ENCODE measurements at regions not wholly inside any gene's neighbourhood (a gene's known extent, or its start where the extent isn't known, plus 50 kb on each side); places are given as distances from the start of the nearest gene placed in this dataset.

- Histone ChIP-seq H3K9ac (ENCODE audit: low read length in 3 of 3) (no peak overlapping the region), H3K9me3 (ENCODE audit: control insufficient read depth in 2 of 3, insufficient read depth in 1 of 3, low read length in 3 of 3) (peaks cover 0 to 2% (median 0%) of the 10 kb centered on the region in 3 donors), H3K4me1 (ENCODE audit: control insufficient read depth in 2 of 3, insufficient read depth in 2 of 3, low read depth in 1 of 3, low read length in 3 of 3) (no peaks in the 10 kb centered on the region), H3K27me3 (ENCODE audit: control insufficient read depth, insufficient read depth, low read length) (no peaks in the 10 kb centered on the region), H3K36me3 (ENCODE audit: control insufficient read depth in 2 of 3, insufficient read depth in 3 of 3, low read length in 3 of 3) (no peaks in the 10 kb centered on the region), H3K27ac (ENCODE audit: low read depth in 2 of 2, low read length in 2 of 2) (no peak overlapping the region), H3K4me3 (ENCODE audit: low read length in 3 of 3) (no peak overlapping the region)
- intact Hi-C loops (cut with DNase I): no loop called here
- FAIRE-seq (no peak), DNase-seq (no peak)
- TF ChIP-seq, protein P1, sequence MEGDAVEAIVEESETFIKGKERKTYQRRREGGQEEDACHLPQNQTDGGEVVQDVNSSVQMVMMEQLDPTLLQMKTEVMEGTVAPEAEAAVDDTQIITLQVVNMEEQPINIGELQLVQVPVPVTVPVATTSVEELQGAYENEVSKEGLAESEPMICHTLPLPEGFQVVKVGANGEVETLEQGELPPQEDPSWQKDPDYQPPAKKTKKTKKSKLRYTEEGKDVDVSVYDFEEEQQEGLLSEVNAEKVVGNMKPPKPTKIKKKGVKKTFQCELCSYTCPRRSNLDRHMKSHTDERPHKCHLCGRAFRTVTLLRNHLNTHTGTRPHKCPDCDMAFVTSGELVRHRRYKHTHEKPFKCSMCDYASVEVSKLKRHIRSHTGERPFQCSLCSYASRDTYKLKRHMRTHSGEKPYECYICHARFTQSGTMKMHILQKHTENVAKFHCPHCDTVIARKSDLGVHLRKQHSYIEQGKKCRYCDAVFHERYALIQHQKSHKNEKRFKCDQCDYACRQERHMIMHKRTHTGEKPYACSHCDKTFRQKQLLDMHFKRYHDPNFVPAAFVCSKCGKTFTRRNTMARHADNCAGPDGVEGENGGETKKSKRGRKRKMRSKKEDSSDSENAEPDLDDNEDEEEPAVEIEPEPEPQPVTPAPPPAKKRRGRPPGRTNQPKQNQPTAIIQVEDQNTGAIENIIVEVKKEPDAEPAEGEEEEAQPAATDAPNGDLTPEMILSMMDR (IDR thresholded peaks at IDR 0.05; ENCODE audit: borderline replicate concordance, extremely low read depth, insufficient read depth): no peak
These were observed 50.9 kb upstream of the NXT1 start for GRCh38 chr20:23299673-23300050.

DNA sequence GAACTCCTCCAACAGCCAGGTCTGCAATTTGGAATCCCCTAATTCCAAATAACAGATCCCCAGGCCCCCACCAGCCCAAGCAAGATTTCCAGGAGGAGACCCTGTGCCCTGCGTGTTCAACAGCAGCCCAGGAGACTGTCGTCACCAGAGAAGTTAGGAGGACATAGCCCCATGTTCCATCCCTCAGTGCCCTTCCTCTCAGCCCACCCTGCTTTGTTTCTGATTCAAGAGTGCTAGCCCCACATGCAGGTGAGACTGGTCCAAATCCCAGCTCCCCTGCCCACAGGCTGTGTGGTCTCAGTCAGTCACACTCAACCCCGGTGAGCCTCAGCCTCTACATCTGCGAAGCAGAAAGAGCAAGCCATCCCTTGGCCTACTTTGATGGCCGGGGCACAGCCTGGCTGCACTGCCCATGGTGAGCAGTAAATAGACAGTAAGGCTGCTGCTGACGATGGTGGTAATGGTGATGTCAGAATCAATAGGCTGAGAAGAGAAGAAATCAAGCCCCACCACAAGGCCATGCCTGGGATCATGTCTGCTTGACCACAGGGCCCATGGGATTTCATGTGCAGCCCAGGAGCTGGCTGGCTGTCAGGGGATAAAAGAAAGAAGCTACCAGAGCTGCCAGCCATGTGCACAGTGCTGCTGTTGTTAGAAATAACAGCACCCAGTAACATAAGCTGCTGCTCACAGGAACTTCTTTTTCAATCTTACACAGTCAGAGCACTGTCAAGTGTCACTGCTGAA lies 51.5 kb upstream of the NXT1 start:
- intact Hi-C loops (cut with DNase I): no loop called here
- no peak overlapping the region for H3K9ac ChIP-seq (ENCODE audit: low read length in 3 of 3)
- H3K9me3 ChIP-seq (ENCODE audit: control insufficient read depth in 2 of 3, insufficient read depth in 1 of 3, low read length in 3 of 3): peaks cover 0 to 2% (median 0%) of the 10 kb centered on the region in 3 donors
- FAIRE-seq: no peak
- H3K4me3 ChIP-seq (ENCODE audit: low read length in 3 of 3): no peak overlapping the region
- no peaks in the 10 kb centered on the region for H3K36me3 ChIP-seq (ENCODE audit: control insufficient read depth in 2 of 3, insufficient read depth in 3 of 3, low read length in 3 of 3)
- H3K4me1 ChIP-seq (ENCODE audit: control insufficient read depth in 2 of 3, insufficient read depth in 2 of 3, low read depth in 1 of 3, low read length in 3 of 3): no peaks in the 10 kb centered on the region
- no peak overlapping the region for H3K27ac ChIP-seq (ENCODE audit: low read depth in 2 of 2, low read length in 2 of 2)
- DNase-seq: no peak
- TF ChIP-seq, protein P1 (IDR thresholded peaks at IDR 0.05; ENCODE audit: borderline replicate concordance, extremely low read depth, insufficient read depth): no peak
- H3K27me3 ChIP-seq (ENCODE audit: control insufficient read depth, insufficient read depth, low read length): no peaks in the 10 kb centered on the region

DNA sequence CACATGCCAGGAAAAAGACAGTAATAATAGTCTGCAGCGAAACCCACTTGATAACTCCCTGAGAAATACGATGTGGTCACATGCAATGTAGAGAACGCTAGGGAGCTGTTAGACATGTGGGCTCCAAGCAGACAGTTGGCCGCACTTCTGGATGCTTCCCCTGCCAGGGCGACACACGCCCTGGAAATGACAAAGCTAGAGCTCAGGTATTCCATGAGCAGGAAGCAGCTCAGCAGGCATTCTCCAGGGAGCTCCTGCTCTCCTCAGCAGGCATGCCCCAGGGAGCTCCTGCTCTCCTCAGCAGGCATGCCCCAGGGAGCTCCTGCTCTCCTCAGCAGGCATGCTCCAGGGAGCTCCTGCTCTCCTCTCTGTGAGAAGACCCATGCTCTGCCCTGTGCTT lies 52.4 kb upstream of the NXT1 start:
- Histone ChIP-seq H3K9ac (ENCODE audit: low read length in 3 of 3) (no peak overlapping the region), H3K27me3 (ENCODE audit: control insufficient read depth, insufficient read depth, low read length) (no peaks in the 10 kb centered on the region)
- TF ChIP-seq, protein P1 (IDR thresholded peaks at IDR 0.05; ENCODE audit: borderline replicate concordance, extremely low read depth, insufficient read depth): no peak

More for the DNA sequence above, 52.4 kb upstream of the NXT1 start:
- Histone ChIP-seq H3K4me1 (ENCODE audit: control insufficient read depth in 2 of 3, insufficient read depth in 2 of 3, low read depth in 1 of 3, low read length in 3 of 3) (peaks cover 0 to 6% (median 0%) of the 10 kb centered on the region in 3 donors), H3K36me3 (ENCODE audit: control insufficient read depth in 2 of 3, insufficient read depth in 3 of 3, low read length in 3 of 3) (no peaks in the 10 kb centered on the region), H3K4me3 (ENCODE audit: low read length in 3 of 3) (no peak overlapping the region), H3K27ac (ENCODE audit: low read depth in 2 of 2, low read length in 2 of 2) (no peak overlapping the region), H3K9me3 (ENCODE audit: control insufficient read depth in 2 of 3, insufficient read depth in 1 of 3, low read length in 3 of 3) (peaks cover 0 to 2% (median 0%) of the 10 kb centered on the region in 3 donors)
- FAIRE-seq: no peak
- DNase-seq: no peak
- intact Hi-C loops (cut with DNase I): no loop called here

Measured in kidney (tissue), 13 donors.